Erythroblast (primary cell): ENCODE measurements at regions not wholly inside any gene's neighbourhood (a gene's known extent, or its start where the extent isn't known, plus 50 kb on each side); places are given as distances from the start of the nearest gene placed in this dataset.

ENCODE experiments used
- GATA1 ChIP-seq: IDR thresholded peaks from 2 replicates; pipeline ENCODE4 v1.6.1; 2011; ENCODE audit warnings: low read depth, mild to moderate bottlenecking, control low read depth, low read length, moderate library complexity
- POLR2A ChIP-seq: IDR thresholded peaks from 2 replicates; pipeline ENCODE4 v1.6.1; 2011; ENCODE audit warnings: mild to moderate bottlenecking, low read length

DNA sequence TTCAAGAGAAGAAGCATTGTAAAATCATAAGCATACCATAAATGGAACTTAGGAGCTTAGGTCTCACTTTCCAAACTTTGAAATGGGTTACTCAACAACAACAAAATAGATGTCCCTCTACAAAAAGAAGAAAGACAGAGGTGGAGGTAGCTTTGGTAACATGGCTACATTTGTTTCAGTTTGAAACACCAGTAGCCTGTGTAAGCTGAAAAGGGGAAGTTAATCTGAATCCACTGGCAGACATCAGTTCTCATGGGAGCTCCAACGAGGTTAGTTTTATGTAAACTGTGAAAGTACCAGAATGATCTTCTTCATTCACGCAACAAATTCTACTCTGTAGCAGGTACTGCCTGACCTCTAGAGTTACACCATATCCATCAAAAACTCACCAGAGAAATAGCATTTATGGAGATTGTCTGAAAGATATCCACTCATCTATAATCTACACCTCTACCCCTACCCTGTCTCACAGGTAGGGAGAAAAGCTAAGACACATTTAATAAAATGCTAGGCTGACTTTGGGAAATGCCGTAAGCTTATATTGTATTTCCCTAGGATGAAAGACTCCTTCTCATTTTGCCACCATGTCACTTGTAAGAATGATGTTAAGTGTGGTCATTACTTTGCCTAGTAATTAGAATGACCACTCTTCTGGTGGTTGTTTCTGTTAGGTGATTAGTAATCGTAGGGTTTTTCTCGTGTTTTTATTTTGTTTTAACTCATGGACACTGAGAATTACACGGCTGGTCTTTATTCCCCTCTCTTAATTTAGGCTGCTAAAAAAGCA, 224.1 kb downstream of the ASCL1 start:
- no peak for TF ChIP-seq GATA1
- TF ChIP-seq POLR2A = no peak
